GM18870 (cell line): ENCODE measurements at regions not wholly inside any gene's neighbourhood (a gene's known extent, or its start where the extent isn't known, plus 50 kb on each side); places are given as distances from the start of the nearest gene placed in this dataset.
"Not testable (repeated sequence)": the region's sequence is repeated elsewhere in the genome, so short reads cannot be mapped to it uniquely, and the experiment has no call there.

ENCODE experiments used
- ATAC-seq: cut with Tn5 transposase; IDR thresholded peaks from one replicate; pipeline ENCODE4 v1.9.1; 2021; ENCODE audit warnings: moderate library complexity; ENCODE audit not compliant: unreplicated experiment

GRCh38 chr12:19624491-19624890, 185.2 kb downstream of the AEBP2 start:
- ATAC-seq, result no peak

- not testable (repeated sequence) for ATAC-seq
Measured at GRCh38 chr12:19625551-19625950, 186.3 kb downstream of the AEBP2 start.

GRCh38 chr12:19627719-19628118, 188.4 kb downstream of the AEBP2 start:
- no peak for ATAC-seq

GRCh38 chr12:19630536-19630935, 191.2 kb downstream of the AEBP2 start:
- no peak for ATAC-seq

- ATAC-seq, result no peak
Measured at GRCh38 chr12:19633194-19633593, 193.9 kb downstream of the AEBP2 start.

- no peak for ATAC-seq
Measured at GRCh38 chr12:19633641-19634040, 194.3 kb downstream of the AEBP2 start.

GRCh38 chr12:19639781-19640415, 200.6 kb downstream of the AEBP2 start:
- no peak for ATAC-seq

- no peak for ATAC-seq
Measured at GRCh38 chr12:19641235-19642080, 202.2 kb downstream of the AEBP2 start.

- no peak for ATAC-seq
Measured at GRCh38 chr12:19642345-19642744, 203.1 kb downstream of the AEBP2 start.

- ATAC-seq, result no peak
Measured at GRCh38 chr12:19643635-19644034, 204.3 kb downstream of the AEBP2 start.

GRCh38 chr12:19644571-19644970, 205.3 kb downstream of the AEBP2 start:
- no peak for ATAC-seq

GRCh38 chr12:19645823-19646222, 206.5 kb downstream of the AEBP2 start:
- no peak for ATAC-seq

- ATAC-seq, result no peak
Measured at GRCh38 chr12:19646599-19646998, 207.3 kb downstream of the AEBP2 start.

- no peak for ATAC-seq
Measured at GRCh38 chr12:19647806-19648556, 208.7 kb downstream of the AEBP2 start.

GRCh38 chr12:19648591-19648990, 209.3 kb downstream of the AEBP2 start:
- ATAC-seq, result no peak

- ATAC-seq, result no peak
Measured at GRCh38 chr12:19652386-19652785, 213.1 kb downstream of the AEBP2 start.

GRCh38 chr12:19654650-19655376, 215.5 kb downstream of the AEBP2 start:
- no peak for ATAC-seq

- ATAC-seq, result no peak
Measured at GRCh38 chr12:19657118-19657731, 217.9 kb downstream of the AEBP2 start.

GRCh38 chr12:19657732-19658130, 218.4 kb downstream of the AEBP2 start:
- ATAC-seq, result no peak

GRCh38 chr12:19659086-19659485, 219.8 kb downstream of the AEBP2 start:
- no peak for ATAC-seq

GRCh38 chr12:19659501-19659900, 220.2 kb downstream of the AEBP2 start:
- ATAC-seq, result no peak
